ENCODE measurements at regions not wholly inside any gene's neighbourhood (a gene's known extent, or its start where the extent isn't known, plus 50 kb on each side); places are given as distances from the start of the nearest gene placed in this dataset.

DNA sequence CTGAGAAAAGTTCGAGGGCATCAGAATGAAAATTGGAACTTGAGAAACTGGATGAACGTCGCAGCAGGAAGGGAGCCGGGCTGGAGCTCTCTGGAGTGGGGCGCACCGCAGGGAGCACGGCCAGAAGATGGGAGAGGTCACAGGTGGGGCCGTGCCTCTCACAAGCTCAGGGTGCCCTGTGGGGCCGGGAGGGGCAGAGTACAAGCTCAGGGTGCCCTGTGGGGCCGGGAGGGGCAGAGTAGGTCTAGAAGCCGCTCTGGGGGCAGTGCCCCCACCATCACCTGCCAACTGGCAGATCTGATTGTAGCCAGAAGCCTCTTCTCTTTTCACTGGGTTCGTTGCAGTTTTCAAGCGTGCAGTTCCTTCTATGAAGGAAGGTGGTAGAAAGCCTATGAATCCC, 61.1 kb upstream of the SNX9 start:
- H3K27me3 ChIP-seq = no peaks in the 10 kb centered on the region
- no peak overlapping the region for H3K9ac ChIP-seq
- TF ChIP-seq Cebpa-rat (IDR thresholded peaks at IDR 0.05) = no peak
- no peak overlapping the region for H3K4me3 ChIP-seq
- H3K9me3 ChIP-seq = no peaks in the 10 kb centered on the region
- H3K36me3 ChIP-seq = no peaks in the 10 kb centered on the region
- peak overlapping the region; percentile 92 for H3K4me2 ChIP-seq
- peaks cover 16% of the 10 kb centered on the region for H4K20me1 ChIP-seq
- H3K4me1 ChIP-seq = peaks cover 73% of the 10 kb centered on the region
- no peak overlapping the region for H3K27ac ChIP-seq

DNA sequence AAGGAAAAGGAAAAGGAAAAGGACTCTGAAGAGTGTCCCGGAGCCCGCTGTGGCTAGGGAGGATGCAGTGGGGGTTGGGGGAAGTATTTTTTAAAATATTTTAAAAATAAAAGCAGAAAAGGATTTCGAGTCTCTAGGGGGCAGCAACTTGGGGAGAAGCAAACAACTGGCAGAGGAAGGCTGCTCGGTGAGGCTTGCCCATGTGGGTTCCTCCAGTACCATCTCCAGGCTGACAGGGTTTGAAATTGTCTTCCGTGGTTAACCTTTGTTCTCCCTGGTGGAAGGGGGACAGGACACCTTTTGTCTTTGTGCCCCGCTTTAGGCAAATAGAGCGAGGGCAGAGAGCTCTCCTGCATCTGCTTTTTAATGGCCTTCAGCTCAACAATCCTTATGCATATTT, 60.4 kb upstream of the SNX9 start:
- Histone ChIP-seq H3K4me1 (peaks cover 75% of the 10 kb centered on the region), H3K4me3 (peak overlapping the region; percentile 36; the same call in 1 of the 2 replicates), H3K36me3 (no peaks in the 10 kb centered on the region), H4K20me1 (peaks cover 16% of the 10 kb centered on the region), H3K9ac (peak overlapping the region; percentile 52; the same call in 1 of the 2 replicates), H3K27ac (no peak overlapping the region), H3K4me2 (peak overlapping the region; percentile 92), H3K27me3 (no peaks in the 10 kb centered on the region), H3K9me3 (no peaks in the 10 kb centered on the region)
- TF ChIP-seq Cebpa-rat (IDR thresholded peaks at IDR 0.05) = no peak

DNA sequence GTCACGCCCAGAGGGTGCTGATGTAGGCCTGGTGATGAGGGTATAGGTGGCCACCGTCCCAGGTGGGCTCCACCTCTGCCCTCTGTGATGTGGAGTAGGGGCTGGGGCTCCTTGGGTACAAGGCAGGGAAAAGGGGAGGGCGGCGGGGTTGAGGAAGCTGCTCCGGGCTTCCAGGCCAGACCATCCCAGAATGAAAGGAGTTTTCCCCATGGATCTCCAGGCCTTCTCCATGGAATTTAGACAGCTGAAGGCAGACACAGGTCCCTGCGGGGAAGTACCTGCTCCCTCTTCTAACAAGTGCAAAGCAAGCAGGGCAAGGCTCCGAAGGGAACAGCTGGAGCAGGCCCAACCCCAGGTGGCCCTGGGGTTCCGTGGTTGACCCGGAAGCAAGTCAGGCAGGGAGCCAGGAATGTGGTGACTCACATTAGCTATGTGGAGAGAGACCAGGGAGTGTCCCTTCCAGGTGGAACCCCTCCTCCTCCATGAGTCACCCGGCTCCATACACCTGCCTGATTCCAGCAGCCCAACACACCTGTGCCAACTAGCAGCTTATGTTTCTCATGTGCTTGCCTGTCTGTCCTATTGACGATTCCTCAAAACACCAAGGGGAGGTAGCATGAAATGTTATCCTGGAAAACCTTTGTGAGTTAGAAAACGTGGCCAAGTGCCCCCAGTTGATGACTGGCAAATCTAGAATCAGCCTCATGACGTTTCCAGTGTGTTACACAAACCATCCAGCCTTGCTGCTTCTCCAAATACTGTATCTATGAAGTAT, 59.7 kb upstream of the SNX9 start:
- Histone ChIP-seq H3K36me3 (no peaks in the 10 kb centered on the region), H3K27ac (peak overlapping the region; percentile 7), H3K9ac (peak overlapping the region; percentile 52; the same call in 1 of the 2 replicates), H3K4me3 (peak overlapping the region; percentile 36), H3K4me1 (peaks cover 82% of the 10 kb centered on the region), H4K20me1 (peaks cover 16% of the 10 kb centered on the region), H3K9me3 (no peaks in the 10 kb centered on the region), H3K4me2 (peak overlapping the region; percentile 92), H3K27me3 (no peaks in the 10 kb centered on the region)
- TF ChIP-seq Cebpa-rat (IDR thresholded peaks at IDR 0.05) = no peak

DNA sequence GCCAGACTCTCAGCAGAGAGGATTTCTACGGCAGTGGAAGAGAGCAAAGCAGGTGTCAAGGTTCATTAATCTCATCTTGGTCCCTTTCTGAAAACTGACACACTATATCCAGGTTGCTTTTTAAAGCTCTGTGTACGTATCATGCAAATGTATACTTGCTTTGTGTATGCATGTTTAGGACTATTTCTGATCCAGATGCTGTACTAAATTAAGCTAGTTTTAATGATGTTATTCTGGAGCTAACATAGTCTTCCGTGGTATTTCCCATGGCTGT, 59.2 kb upstream of the SNX9 start:
- Histone ChIP-seq H3K27ac (peak overlapping the region; percentile 7; the same call in 1 of the 2 replicates), H3K9me3 (no peaks in the 10 kb centered on the region), H3K4me3 (peak overlapping the region; percentile 36; the same call in 1 of the 2 replicates), H3K4me2 (peak overlapping the region; percentile 92), H3K4me1 (peaks cover 87% of the 10 kb centered on the region), H3K27me3 (no peaks in the 10 kb centered on the region), H4K20me1 (peaks cover 16% of the 10 kb centered on the region), H3K9ac (peak overlapping the region; percentile 52), H3K36me3 (no peaks in the 10 kb centered on the region)
- TF ChIP-seq Cebpa-rat (IDR thresholded peaks at IDR 0.05) = no peak

DNA sequence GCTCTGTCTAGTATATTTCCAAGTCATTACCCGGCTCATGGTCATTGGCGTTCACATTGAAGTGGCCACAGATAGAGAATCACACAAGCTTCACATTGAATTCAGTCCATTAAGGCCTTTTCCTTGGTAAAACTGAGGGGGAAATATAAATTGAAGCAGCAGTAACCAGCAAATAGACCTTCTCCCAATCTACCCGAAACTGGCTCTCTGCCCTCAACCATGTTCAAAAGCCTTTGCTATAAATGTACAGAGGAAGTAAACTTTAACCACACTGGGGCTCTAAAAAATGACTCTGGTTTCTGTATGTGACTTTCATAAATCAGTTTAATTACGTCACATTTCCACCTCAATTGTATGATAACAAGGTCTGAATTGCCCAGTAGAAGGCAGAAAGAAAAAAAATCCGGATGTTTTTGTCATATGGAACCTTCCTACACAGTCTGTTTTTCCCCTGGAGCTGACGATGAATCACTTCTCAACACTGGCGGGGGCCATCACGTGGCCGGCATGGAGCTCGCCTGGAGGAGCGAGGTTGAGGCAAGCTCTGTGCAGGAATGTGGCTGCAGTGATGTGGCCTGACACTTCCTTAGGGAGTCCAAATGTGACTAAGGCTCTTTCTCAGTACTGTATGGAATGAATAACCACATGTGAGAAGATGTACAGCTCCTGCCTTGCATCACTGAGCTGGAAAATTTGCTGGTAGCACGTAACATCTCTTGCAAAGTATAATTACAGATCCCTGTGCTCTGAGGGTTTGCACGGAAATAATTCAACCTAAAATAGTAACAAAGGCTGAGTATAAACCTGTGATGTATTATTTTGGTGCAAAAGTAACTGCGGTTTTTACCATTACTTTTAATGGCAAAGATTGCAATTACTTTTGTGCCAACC, 58.6 kb upstream of the SNX9 start:
- peak overlapping the region; percentile 36; the same call in 1 of the 2 replicates for H3K4me3 ChIP-seq
- H4K20me1 ChIP-seq = peaks cover 16% of the 10 kb centered on the region
- H3K4me2 ChIP-seq = peak overlapping the region; percentile 92
- peak overlapping the region; percentile 52 for H3K9ac ChIP-seq
- peak overlapping the region; percentile 7; the same call in 1 of the 2 replicates for H3K27ac ChIP-seq
- peak; percentile 62; the same call in 1 of the 2 replicates for TF ChIP-seq Cebpa-rat (IDR thresholded peaks at IDR 0.05)
- no peaks in the 10 kb centered on the region for H3K9me3 ChIP-seq
- H3K27me3 ChIP-seq = no peaks in the 10 kb centered on the region
- peaks cover 93% of the 10 kb centered on the region for H3K4me1 ChIP-seq
- H3K36me3 ChIP-seq = no peaks in the 10 kb centered on the region

DNA sequence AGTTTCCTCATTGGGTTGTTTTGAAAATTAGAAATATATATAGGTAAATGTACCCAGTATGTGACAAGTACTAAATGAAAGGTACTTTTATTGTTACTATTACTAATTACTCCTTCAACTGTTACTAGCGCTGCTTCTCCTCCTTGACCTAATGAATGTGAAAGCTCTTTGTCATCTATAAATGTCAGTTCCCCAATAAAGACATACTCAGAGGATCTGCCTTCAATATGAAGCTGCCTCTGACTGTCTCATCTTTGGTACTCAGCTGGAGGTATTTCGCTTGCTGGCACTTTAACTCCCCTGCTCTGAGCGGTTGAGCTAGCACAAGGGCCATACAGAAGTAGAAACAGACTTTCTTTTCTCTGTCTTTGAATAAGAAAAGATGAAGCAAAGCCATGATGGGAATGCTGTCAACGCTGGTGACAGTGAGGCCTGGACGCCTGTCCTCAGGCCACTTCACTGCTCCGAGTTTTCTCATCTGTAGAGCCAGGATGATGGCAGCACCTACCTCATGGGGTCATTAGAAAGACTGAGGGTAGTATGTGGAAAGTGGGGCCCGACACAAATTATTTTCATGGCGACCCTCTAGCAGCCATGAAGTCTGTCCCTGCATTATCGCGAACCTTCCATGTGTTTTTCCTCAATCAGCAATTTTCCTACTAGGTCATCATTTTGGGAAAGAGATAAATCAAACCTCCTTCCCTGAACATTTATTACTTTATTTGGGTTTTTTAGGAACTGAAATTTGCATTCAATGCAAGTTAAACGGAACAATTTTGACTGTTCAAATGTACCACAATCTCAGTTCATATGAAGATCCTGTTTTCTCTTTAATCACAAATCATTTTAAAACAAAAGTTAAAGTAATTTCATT, 55.9 kb upstream of the SNX9 start:
- Histone ChIP-seq H3K4me3 (no peak overlapping the region), H3K4me1 (peaks cover 79% of the 10 kb centered on the region), H3K9me3 (no peaks in the 10 kb centered on the region), H4K20me1 (peaks cover 16% of the 10 kb centered on the region), H3K27me3 (no peaks in the 10 kb centered on the region), H3K9ac (no peak overlapping the region), H3K36me3 (no peaks in the 10 kb centered on the region), H3K4me2 (peak overlapping the region; percentile 92), H3K27ac (peak overlapping the region; percentile 74; the same call in 1 of the 2 replicates)
- TF ChIP-seq Cebpa-rat (IDR thresholded peaks at IDR 0.05) = no peak

DNA sequence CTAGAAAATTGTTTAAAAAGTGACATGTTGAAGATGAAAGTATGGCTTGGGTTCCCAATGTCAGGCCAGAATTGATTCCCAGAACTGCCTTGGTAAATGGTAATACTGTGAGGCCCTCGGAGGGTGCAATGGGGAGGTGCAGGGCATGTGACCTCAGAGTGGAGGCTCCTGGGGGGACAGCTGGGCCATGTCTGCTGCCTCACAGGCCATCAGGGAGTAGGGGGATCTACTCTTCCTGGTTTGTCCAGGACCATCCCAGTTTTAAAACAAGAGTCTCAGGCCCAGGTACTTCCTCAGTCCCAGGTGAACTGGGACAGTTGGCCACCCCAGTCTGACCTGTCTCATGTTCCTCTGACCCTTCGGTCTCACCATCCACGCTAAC, 55.3 kb upstream of the SNX9 start:
- Histone ChIP-seq H3K9ac (peak overlapping the region; percentile 63; the same call in 1 of the 2 replicates), H4K20me1 (peaks cover 14% of the 10 kb centered on the region), H3K27me3 (no peaks in the 10 kb centered on the region), H3K4me1 (peaks cover 73% of the 10 kb centered on the region), H3K9me3 (no peaks in the 10 kb centered on the region), H3K4me2 (peak overlapping the region; percentile 92), H3K4me3 (0 out of 2 replicates have a peak overlapping the region, but pooled peaks have one; percentile 27), H3K36me3 (no peaks in the 10 kb centered on the region), H3K27ac (peak overlapping the region; percentile 74)
- TF ChIP-seq Cebpa-rat (IDR thresholded peaks at IDR 0.05) = no peak

DNA sequence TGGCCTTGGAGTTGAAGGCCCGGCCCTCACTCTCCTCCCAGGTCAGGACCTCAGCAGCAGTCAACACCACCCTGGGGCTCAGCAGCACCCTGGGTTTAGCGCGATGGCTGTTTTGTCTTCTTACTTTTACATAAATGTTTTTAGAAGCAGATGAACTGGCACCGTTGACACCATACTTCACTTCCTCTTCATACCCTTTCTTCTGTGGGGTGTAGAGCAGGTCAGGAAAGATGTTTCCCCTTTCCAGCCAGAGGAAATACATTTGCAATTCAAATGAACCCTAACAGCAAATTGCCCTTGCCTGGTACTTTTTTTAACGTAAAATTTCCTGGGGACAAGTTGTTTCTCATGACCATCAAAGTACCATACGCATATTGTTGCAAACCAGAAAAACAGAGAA, 54.7 kb upstream of the SNX9 start:
- peak overlapping the region; percentile 63 for H3K9ac ChIP-seq
- peak overlapping the region; percentile 74 for H3K27ac ChIP-seq
- no peaks in the 10 kb centered on the region for H3K27me3 ChIP-seq
- H3K4me2 ChIP-seq = peak overlapping the region; percentile 92
- H3K36me3 ChIP-seq = no peaks in the 10 kb centered on the region
- no peaks in the 10 kb centered on the region for H3K9me3 ChIP-seq
- TF ChIP-seq Cebpa-rat (IDR thresholded peaks at IDR 0.05) = no peak
- H3K4me3 ChIP-seq = peak overlapping the region; percentile 27; the same call in 1 of the 2 replicates
- H4K20me1 ChIP-seq = peaks cover 8% of the 10 kb centered on the region
- H3K4me1 ChIP-seq = peaks cover 67% of the 10 kb centered on the region
